ENCODE measurements at regions not wholly inside any gene's neighbourhood (a gene's known extent, or its start where the extent isn't known, plus 50 kb on each side); places are given as distances from the start of the nearest gene placed in this dataset.

DNA sequence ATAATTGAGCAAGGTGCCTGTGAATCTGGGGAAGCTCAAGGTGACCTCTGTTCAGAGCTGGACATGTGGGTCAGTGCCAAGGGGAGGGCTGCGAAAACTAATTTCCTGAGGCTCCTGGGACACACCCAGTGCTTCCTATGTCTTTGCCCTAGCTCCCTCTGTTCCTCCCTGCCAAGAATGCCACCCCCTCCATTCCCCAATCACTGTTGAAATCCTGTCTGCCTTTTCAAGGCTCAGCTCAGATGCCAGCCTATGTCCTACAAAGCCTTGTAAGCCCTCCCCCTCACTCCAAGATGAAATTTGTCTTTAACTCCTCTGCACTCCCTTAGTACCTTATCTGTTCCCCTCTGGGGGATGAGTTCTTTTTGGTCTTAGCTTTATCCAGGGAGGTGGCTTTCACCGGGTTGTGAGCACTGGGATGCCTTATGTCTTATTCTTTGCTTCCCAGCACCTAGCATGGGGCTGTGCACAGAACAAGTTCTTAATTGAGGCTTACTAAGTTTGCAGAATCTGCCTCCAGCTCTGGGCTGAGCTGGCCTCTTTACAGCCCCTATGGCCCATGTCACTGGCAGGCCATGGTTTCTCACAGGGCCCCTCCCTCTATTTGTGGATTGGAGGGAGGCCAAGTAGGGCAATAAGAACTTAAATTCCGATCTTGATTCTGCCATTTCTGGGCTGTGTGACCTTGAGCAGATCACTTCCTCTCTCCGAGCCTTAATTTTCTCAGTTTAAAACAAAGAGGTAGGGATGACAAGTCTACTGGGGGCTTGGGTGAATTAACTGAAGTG, 51.5 kb upstream of the EPB41L1 start:
- CTCF ChIA-PET = interaction anchor here (0.5 to 3.2 kb wide), 8 partner anchors 8 to 1612 kb away, joined by 3 to 14 read pairs (median 3); no protein-coding TSS in a partner anchor
- peak overlapping the region; percentile 76 for H3K27ac ChIP-seq
- TF ChIP-seq CTCF (conservative IDR thresholded peaks at IDR 0.05; ENCODE audit: low read depth) = no peak
- POLR2A ChIA-PET (ENCODE audit: low non-redundant PET) = interaction anchor here (0.9 kb wide), 1 partner anchor 8 kb away, joined by 3 read pairs; no protein-coding TSS in a partner anchor
- peak; percentile 69 for DNase-seq (ENCODE audit: low spot score)

DNA sequence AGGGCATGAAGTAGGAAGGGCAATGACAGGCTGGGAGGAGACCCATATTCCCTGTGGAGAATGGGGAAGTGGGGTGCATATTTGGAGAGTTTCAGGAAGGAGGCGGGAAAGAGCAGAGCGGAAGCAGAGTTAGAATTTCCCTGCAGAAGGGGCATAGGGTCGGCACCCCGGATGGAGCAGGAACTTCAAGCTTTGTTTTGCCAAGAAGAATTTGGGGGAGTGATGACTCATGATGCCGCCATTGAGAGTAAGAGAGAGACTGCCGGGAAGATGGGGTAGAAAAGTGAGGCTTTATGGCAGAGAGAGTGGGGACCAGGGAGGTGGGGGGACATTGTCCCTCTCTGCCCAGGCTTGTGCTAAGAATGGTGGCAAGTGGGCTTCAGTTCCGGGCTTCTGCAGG, 50.3 kb upstream of the EPB41L1 start:
- peak overlapping the region; percentile 0; the same call in 1 of the 2 replicates for H3K27ac ChIP-seq
- no peak for DNase-seq (ENCODE audit: low spot score)
- TF ChIP-seq CTCF (conservative IDR thresholded peaks at IDR 0.05; ENCODE audit: low read depth) = no peak
- ChIA-PET CTCF (interaction anchor here (2.3 kb wide), 1 partner anchor 34 kb away, joined by 4 read pairs; no protein-coding TSS in a partner anchor), POLR2A (ENCODE audit: low non-redundant PET) (no interaction called here)

All from RWPE1 (cell line).